ENCODE measurements at regions not wholly inside any gene's neighbourhood (a gene's known extent, or its start where the extent isn't known, plus 50 kb on each side); places are given as distances from the start of the nearest gene placed in this dataset.

DNA sequence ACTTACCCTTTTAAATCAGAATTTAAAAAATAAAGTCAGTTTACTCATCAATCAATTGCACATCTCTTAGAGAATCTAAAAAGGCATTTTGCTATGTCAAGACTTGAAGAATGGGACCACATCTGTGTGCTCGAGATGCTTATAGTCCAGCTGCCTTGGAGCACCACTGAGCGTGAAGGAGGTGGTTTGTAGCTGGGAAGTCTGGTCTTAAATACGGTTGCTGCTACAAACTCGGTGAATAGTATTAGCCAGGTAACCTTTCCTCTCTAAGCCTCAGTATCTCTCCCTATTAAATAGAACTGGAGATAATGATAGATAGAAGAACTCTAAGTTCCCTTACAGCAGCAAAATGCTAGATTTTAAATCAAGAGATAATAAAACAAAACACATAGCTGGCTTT lies 289.7 kb downstream of the TRIB2 start:
- TF ChIP-seq, protein P1, sequence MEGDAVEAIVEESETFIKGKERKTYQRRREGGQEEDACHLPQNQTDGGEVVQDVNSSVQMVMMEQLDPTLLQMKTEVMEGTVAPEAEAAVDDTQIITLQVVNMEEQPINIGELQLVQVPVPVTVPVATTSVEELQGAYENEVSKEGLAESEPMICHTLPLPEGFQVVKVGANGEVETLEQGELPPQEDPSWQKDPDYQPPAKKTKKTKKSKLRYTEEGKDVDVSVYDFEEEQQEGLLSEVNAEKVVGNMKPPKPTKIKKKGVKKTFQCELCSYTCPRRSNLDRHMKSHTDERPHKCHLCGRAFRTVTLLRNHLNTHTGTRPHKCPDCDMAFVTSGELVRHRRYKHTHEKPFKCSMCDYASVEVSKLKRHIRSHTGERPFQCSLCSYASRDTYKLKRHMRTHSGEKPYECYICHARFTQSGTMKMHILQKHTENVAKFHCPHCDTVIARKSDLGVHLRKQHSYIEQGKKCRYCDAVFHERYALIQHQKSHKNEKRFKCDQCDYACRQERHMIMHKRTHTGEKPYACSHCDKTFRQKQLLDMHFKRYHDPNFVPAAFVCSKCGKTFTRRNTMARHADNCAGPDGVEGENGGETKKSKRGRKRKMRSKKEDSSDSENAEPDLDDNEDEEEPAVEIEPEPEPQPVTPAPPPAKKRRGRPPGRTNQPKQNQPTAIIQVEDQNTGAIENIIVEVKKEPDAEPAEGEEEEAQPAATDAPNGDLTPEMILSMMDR (IDR thresholded peaks at IDR 0.05): no peak
- no peak for TF ChIP-seq POLR2A (IDR thresholded peaks at IDR 0.05)
- no peak for TF ChIP-seq POLR2AphosphoS5 (IDR thresholded peaks at IDR 0.05)
- TF ChIP-seq EP300 (IDR thresholded peaks at IDR 0.05): no peak

Data from suprapubic skin (tissue), 4 donors.